Skin epidermis (tissue), 12 donors: ENCODE measurements at regions not wholly inside any gene's neighbourhood (a gene's known extent, or its start where the extent isn't known, plus 50 kb on each side); places are given as distances from the start of the nearest gene placed in this dataset.
"Not testable (repeated sequence)": the region's sequence is repeated elsewhere in the genome, so short reads cannot be mapped to it uniquely, and the experiment has no call there.

Experiments used
- H3K27ac ChIP-seq, 21 experiments: fragments of 200-600 bp; sonication (generic) in 11 of 21; one replicate each; pipeline ENCODE4 v1.5.0; 2020; ENCODE audit warnings: mild to moderate bottlenecking in 3 of 21, inconsistent platforms in 2 of 21, moderate library complexity in 2 of 21
- H3K4me3 ChIP-seq, 7 experiments: fragments of 200-600 bp; sonication (generic) in 2 of 7; one replicate each; pipeline ENCODE4 v1.5.0; 2020; ENCODE audit warnings: inconsistent platforms in 2 of 7, mild to moderate bottlenecking in 2 of 7, moderate library complexity in 1 of 7

DNA sequence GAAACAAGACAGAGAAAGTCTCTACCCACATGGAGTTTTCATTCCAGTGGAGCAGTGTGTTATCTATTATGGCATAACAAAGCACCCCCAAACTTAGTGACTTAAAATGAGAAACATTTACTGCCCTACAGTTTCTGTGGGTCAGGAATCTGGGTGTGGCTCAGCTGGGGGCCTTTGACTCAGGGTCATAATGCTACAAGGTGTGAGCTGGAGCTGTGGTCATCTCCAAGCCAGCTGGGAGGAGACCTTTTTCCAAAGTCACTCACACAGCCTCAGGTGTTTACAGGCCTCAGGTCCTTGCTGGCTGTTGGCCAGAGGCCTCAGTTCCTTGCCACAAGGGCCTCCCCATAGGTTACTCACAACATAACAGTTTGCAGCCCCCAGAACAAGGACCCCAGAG is 169.2 kb downstream of the ETAA1 start:
- no peak overlapping the region for H3K27ac ChIP-seq
- no peak overlapping the region for H3K4me3 ChIP-seq

DNA sequence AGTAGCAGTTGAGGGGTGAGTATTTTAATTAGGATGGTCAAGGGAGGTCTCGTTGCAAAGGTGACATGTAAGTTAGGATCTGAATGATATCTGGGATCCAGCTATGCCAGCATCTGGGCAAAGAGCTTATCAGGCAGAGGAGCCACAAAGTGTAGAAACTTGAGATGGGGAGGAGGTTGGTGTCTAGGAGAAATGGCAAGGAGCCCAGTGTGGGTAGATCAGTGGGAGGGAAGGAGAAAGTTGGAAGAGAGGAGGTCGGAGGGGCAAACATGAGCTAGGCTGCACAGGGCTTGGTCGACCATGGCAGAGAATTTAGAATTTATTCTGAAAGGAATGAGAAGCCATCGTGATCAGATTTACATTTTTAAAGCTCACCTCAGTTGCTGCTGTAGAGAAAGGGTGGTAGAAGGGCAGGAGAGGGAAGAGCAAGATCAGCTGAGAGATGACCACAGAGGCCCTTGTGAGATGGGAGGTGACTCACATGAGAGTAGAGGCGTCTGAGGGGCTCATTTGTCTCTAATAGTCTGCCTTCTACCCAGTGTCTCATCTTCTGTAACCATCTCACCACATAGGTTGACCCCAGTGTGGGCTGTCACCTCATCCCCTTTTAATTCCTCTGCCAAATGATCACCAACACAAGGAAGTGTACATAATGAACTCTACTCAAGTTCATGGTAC is 170.0 kb downstream of the ETAA1 start:
- H3K27ac ChIP-seq, result no peak overlapping the region
- H3K4me3 ChIP-seq, result no peak overlapping the region

DNA sequence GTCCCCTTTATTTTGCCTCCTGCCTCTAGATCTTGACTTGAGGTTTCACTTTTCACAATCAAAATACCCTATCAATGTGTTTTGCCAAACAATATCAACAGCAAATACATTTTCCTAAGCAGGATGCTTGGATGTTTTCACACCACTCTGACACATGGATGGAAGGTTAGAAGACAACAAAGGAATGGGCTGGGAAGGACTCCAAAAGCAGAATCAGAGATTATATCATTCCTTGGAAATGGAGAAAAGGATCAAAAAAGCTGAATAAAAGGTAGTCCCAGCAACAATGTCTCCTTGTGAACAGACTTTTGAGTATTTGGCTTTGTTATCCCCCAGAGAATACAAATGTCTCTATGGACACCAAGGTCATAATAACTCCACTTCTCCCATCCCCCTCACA is 170.8 kb downstream of the ETAA1 start:
- Histone ChIP-seq H3K27ac (no peak overlapping the region), H3K4me3 (no peak overlapping the region)

DNA sequence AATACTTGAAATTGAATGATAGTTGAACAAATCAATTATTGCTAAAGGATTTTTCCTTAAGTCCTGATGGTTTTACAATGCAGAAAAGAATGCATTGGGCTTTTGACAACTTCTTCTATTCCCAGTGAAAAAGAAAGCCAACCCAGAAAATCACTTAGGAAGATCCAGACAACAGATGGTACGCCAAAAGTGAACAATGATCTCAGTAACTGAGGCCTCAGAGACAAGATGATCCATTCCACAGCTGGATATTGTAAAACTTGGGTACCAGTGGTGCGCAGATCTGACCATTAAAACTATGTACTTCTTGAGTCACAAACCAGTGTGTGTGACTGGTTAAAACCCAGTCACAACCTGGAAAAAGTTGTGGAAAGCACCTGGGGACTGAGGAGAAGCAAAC is 173.5 kb downstream of the ETAA1 start:
- Histone ChIP-seq H3K4me3 (no peak overlapping the region), H3K27ac (no peak overlapping the region)

DNA sequence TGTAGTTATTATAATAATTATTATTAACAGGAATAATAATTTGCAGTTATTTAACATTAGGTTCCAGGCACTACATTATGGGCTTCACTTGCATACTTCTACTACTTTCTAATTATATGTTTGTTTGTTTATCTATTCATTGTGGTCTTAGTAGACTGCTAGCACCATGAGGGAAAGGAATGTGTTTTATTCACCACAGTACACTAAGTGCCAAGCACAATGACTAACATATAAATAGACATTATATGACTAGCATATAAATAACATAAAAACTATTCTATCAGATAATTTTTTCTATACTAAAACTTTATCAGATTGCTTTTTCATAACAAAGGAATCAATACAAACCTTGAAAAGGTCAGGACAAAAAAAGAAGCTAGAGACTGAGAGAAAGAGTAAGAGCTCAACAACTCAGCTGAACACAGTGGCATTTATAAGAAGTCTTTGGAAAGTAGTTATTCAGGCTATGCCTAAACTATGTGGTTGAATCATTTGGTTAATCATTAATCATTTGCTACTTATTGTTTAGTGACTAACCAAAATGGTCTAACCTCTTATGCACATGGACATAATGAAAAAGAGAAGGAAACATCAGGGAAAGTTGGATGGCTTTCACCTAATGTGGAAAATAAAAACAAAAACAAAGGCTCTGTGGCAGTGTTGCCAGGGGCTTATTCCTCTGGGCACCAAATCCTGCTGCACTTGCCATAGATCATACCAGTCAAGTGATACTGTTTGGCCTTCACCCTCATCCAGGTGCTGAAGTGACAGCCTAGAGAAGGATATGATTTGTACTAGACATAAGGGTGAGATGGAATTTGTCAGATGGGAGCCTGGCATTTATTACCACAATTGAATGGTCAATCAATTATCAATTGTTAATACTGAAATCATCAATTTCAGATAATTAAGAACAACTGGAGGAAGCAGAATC is 174.9 kb downstream of the ETAA1 start:
- no peak overlapping the region for H3K4me3 ChIP-seq
- no peak overlapping the region for H3K27ac ChIP-seq

DNA sequence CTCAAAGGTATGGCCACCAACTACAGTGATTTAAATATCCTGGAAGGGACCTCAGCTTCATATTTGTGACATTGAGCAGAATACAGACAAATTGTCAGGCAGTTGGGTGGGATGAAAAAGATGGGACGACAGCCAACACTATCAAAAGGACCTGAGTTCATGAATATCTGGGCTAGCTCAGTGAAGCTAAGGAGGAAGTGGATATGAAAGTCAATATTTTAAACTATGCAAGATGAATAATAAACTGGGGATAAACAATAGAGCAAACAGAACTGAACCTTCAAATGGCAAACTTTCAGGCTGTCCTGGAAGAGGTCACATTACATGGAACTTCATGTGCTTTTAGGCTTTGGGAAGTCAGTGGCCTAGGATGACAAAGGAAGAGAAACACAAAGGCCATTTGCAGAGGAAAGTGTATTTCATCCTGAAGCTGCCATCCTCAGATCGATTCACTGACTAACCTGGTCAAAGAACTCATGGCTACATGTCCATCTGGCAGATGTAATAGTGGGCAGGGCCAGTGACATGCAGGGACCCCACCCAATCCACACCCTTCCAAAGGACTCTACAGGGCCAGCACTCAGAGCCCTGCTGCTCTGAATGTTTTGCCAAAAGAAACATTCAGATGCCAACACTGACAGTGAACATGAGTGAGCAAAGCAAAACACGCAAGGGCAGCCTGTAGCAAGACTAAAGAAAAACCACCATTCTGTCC is 175.7 kb downstream of the ETAA1 start:
- H3K4me3 ChIP-seq, result no peak overlapping the region
- H3K27ac ChIP-seq, result no peak overlapping the region

DNA sequence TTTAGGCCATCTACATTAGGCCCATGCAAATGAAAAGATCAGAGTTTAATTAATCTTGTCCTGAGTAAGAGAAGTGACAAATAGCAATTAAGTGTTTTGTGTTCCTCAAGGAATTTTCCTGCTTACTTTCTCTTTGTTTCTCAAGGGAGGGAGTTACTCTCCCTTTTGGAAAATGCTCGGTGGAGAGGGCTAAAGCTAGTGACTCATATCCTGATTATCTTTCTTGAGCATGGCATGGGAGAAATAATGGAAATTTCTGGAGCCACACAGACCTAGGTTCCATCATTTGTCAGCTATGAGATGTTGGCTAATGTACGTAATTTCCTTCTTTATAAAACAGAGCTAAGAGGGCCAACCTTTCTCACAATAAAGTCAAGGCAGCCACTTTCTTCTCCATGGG is 177.1 kb downstream of the ETAA1 start:
- H3K27ac ChIP-seq, result no peak overlapping the region
- no peak overlapping the region for H3K4me3 ChIP-seq

DNA sequence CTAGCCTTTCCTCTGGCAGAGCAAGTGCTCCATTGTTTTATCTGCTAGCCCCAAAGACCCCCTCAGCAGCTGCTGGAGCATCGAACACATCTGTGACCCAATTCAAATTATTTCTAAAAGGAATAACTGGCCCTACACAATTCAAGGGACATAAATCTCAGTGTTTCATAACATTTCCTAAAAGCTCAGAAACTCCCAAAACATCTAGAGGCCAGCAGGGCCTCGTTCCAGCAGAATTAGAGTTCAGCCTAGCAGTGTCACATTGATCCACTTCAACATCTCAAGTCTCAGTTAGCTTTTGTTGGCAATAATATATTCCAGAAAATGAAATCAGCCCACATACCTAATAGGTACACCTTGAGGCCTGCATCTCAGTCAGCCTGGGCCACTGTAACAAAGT is 179.1 kb downstream of the ETAA1 start:
- H3K4me3 ChIP-seq, result no peak overlapping the region
- no peak overlapping the region for H3K27ac ChIP-seq

DNA sequence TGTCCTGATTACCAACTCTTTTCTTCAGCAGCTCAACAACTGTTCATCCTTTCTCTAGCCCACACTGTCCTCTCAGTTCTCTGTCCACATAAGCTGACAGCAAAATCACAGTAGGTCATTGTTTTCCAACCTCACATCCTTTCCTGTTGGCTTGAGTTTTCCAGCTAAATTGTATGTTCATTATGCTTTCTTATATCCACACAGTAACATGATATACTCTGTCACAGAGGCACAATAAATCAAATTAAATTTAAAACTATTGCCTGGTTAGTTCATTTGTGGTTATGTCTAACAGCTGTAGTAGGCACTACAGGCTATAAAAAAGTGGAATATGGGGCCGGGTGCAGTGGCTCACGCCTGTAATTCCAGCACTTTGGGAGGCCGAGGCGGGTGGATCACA is 179.9 kb downstream of the ETAA1 start:
- Histone ChIP-seq H3K27ac (no peak overlapping the region), H3K4me3 (no peak overlapping the region)

DNA sequence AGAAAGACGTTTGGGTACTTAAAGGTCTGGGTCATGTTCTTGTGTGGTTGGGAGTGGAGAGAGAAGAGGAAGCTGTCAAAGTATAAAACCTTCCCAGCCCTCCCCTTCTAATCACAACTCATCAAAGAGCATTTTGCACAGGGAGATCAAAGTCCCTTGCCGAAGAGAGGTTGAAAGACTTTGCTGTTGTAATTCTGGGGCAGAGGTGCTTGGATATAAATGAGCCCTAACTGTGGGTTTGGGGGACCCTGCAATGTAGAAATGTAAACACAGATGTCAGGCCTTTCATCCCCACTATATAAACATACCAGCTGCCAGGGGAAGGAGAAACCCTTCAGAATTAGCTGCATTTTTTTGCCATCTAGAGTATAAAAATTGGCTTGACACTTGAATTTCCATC is 182.1 kb downstream of the ETAA1 start:
- Histone ChIP-seq H3K4me3 (no peak overlapping the region), H3K27ac (no peak overlapping the region)

DNA sequence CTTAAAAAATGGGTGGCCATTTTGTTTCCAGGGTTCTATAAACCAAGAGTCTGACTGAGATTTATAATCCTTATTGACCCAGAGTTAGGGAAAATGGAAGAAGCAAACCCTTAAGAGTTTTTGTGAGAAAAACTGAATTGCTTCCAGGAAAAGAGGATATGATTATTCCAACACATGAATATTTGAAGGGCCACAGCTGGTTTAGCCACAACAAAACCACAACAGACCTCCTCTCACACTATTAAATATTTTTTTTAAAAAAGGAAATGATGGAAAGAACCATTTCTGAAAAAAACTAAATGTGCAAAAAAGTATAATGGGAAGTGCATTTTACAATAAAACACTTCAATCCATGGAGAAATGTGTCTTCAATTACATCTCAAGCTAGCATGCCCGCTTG is 182.7 kb downstream of the ETAA1 start:
- Histone ChIP-seq H3K4me3 (no peak overlapping the region), H3K27ac (no peak overlapping the region)

DNA sequence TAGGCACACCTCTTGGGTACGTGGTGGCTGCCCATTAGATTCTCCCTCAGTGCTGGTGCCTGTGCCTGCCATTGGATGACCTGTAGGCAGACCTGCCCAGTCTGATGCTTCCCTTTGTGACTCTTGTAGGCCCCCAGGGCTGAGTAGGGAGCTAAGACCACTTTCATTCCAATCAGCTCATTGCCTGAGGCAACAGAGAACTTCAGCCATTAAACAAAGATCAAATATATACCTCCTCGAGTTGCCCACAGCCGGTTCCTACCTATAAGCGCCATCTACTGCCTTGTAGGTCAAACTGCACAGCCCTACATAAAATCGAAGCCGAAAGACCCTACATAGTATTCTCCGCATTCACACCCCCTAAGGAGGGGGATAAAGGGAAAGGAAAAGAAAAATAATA is 184.6 kb downstream of the ETAA1 start:
- H3K27ac ChIP-seq, result no peak overlapping the region
- no peak overlapping the region for H3K4me3 ChIP-seq

DNA sequence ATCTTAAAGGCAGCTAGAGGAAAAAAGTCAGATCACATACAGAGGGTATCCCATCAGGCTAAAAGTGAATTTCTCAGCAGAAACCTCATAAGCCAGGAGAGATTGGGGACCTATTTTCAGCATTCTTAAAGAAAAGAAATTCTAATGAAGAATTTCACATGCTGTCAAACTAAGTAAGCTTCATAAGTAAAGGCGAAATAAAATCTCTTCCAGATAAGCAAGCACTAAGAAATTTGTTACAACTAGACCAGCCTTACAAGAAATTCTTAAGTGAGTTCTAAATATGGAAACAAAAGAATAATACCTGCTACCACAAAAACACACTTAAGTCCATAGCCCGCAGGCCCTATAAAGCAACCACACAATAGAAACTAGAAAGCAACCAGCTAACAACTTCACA is 186.1 kb downstream of the ETAA1 start:
- no peak overlapping the region for H3K4me3 ChIP-seq
- H3K27ac ChIP-seq, result no peak overlapping the region

DNA sequence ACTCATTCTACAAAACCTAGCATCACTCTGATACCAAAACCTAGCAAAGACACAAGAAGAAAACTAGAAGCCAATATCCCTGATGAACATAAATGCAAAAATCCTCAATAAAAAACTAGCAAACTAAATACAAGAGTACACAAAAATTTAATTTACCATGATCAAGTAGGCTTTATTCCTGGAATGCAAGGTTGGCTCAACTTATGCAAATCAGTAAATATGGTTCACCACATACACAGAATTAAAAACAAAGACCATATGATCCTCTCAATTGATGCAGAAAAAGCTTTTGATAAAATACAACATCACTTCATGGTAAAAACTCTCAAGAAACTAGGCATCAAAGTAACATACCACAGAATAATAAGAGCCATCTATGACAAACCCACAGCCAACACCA is 188.3 kb downstream of the ETAA1 start:
- Histone ChIP-seq H3K27ac (no peak overlapping the region), H3K4me3 (no peak overlapping the region)

DNA sequence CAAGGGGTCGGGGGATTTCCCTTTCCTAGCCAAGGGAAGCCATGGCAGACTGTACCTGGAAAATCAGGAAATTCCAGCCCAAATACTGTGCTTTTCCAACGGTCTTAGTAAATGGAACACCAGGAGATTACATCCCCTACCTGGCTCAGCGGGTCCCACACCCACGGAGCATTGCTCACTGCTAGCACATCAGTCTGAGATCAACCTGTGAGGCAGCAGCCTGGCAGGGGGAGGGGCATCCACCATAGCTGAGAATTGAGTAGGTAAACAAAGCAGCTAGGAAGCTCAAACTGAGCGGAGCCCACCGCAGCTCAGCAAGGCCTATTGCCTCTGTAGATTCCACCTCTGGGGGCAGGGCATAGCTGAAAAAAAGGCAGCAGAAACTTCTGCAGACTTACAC is 192.0 kb downstream of the ETAA1 start:
- H3K27ac ChIP-seq, H3K4me3 ChIP-seq: not testable (repeated sequence)

DNA sequence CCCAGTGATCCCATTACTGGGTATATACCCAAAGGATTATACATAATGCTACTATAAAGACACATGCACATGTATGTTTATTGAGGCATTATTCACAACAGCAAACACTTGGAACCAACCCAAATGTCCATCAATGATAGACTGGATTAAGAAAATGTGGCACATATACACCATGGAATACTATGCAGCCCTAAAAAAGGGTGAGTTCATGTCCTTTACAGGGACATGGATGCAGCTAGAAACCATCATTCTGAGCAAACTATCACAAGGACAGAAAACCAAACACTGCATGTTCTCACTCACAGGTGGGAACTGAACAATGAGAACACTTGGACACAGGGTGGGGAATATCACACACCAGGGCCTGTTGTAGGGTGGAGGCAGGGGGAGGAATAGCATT is 197.4 kb downstream of the ETAA1 start:
- H3K4me3 ChIP-seq, H3K27ac ChIP-seq: not testable (repeated sequence)

DNA sequence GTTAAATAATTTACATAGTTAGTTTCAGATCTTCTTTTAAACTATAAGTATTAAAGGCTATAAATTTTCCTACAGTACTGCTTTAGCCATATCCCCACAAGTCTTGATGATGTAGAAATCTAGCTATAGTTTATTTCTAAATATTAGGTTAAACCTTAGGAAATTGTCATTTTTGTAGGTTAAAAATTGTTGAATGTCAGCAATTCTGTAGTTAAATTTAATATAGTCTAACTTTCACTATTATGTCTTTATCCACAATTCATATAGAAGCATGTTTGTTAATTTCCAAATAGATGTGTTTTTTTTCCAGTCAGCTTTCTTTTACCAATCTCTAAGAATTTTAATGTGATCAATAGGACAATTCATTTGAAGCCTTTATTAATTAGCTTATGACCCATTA is 199.7 kb downstream of the ETAA1 start:
- no peak overlapping the region for H3K27ac ChIP-seq
- H3K4me3 ChIP-seq, result no peak overlapping the region

DNA sequence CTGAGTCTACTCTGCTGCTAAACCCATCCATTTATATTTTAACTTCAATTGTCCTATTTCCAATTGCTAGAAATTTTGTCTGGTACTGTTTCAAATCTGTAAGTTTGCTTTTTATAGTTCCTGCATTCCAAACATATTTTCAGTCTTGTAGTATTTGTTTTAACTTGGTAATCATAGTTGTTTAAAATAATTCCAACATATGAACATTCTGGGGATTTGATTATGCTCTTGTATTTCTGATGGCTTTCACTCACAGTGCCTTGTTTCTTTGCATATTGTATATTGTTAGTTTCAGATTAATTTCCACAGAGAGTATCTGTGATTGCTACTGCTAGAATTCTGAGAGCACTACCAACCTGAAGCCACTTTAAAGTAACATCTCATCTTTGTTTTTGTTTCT is 202.4 kb downstream of the ETAA1 start:
- H3K27ac ChIP-seq, result no peak overlapping the region
- no peak overlapping the region for H3K4me3 ChIP-seq

DNA sequence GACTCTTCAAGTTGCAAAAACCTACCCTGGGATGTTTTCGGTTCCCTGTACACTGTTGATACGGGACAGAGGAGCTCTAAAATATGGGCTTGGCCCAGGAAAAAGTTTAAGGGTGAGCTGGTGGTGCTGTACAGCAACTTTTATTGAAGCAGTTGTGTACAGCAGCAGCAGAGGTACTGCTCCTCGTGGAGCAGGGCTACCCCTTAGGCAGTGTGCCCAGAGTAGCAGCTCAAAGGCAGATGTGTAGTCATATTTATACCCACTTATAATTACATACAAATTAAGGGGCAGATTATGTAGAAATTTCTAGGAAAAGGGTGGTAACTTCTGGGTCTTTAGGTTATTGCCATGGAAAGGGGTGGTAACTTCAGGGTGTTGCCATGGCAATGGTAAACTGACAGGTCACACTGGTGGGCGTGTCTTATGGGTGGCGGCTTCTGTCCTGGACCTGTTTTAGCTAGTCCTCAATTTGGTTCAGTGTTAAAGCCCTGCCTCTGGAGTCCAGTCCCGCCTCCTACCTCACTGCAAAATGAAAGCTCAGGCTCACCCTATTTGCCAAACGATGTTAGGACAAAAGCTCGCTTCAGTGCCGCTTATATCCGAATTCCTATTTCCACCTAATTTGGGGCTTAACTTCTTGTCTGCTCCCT is 203.2 kb downstream of the ETAA1 start:
- no peak overlapping the region for H3K27ac ChIP-seq

DNA sequence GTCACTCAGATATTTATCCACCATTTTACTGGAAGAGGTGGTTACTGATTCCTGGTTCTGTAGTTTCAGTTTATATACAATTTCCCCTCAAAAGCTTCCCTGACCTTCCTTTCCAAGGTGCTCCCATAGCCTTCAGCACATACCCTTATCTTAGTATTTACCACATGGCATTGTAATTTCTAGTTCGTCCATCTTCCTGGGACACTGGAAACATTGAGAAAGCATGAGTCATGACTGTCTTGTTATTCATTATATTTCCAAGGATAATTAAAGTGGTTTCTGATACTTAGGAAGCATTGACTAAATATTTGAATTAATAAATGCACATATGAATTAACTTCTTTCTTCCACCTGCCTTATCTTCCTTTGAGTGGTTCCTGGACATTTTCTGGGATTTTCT is 203.8 kb downstream of the ETAA1 start:
- H3K27ac ChIP-seq, result no peak overlapping the region

More for the DNA sequence above, 203.2 kb downstream of the ETAA1 start:
- no peak overlapping the region for H3K4me3 ChIP-seq

More for the DNA sequence above, 203.8 kb downstream of the ETAA1 start:
- no peak overlapping the region for H3K4me3 ChIP-seq
